Putamen (tissue), 1 donor: ENCODE measurements at regions not wholly inside any gene's neighbourhood (a gene's known extent, or its start where the extent isn't known, plus 50 kb on each side); places are given as distances from the start of the nearest gene placed in this dataset.

Experiments used
- DNase-seq: peaks from one replicate; pipeline ENCODE4 v3.0.0-alpha.2; 2016; ENCODE audit warnings: low spot score

DNA sequence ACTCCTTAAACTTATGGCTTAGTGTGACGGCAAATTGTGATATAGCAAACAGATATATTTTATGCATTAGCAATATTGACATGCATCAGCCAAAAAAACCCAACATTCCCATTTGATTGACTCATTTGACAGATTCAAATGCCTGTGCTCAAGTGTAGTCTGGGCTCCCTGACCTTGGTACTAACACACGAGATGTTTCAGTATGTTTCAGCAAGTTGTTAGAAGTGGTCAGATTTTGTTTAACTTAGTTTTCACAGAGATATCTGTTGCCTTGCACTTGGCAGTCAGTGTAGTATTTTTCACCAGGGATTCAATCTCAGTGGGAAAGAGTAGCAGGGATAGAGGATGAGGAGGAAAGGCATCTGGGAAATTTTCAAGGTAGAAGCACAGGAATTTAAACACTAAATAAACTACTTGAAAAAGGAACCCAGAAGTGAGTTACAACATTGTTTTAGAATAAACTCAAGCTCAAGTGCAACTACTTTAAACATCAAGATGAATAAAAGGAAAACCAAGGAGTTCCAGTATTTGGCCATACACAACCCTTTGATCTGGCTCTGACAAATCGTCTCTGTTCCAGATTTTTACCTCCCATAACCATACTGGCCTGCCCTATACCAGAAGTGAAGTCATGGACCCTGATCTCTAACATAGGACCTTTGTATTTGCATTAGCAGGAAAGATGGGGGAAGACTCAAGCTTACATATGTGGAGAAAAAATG, 56.5 kb upstream of the BLID start:
- no peak for DNase-seq

DNA sequence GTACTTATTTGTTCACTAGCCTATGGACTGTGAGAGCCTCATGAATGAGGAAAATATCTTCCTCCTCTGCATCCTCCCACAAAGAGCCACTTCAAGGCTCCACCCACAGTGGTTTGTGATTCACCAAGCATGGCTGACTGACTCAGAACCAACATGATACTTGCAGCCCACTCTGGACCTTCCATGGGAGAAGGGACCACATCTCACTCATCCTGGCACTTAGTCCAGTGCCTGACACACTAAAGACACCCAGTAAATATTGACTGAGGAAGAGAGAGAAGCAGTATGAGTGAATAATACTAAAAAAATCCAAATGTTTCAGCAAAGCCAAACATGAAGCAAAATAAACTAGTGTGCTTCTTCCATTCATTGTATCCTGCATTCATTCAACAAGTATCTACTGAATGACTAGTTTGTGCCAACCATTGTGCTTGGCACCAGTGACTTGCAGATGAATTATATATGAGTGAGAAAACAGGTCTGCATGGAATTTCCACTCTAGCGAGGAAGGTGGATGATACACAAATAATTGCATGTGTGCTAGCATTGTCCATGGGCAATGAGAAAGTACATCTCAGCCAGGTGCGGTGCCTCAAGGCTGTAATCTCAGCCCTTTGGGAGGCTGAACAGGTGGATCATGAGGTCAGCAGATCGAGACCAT, 54.9 kb upstream of the BLID start:
- DNase-seq = no peak

- no peak for DNase-seq
These were observed 52.2 kb upstream of the BLID start for GRCh38 chr11:122168218-122168617.

DNA sequence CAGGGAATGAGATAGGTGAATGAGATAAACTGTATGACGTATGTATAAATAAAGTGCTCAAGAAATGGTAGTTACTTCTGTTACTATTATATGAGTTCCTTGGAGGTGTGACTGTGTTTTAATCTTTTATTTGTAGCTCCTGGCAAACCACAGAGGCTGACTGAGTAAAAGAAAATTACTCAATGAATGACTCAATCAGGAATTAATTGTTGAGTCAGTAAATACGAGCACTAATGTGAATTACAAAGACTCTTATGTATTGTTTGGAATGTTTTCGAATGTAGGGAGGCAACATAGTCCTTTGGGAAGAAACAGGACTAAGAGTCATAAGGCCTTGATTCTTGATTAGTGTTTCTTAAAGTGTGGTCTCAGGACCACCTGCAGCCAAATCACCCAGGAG, 51.1 kb upstream of the BLID start:
- DNase-seq = no peak

- no peak for DNase-seq
These were observed 49.8 kb upstream of the BLID start for GRCh38 chr11:122165607-122166371.
